GF-D8 (cell line): ENCODE measurements at regions not wholly inside any gene's neighbourhood (a gene's known extent, or its start where the extent isn't known, plus 50 kb on each side); places are given as distances from the start of the nearest gene placed in this dataset.
"Not testable (repeated sequence)": the region's sequence is repeated elsewhere in the genome, so short reads cannot be mapped to it uniquely, and the experiment has no call there.

Experiments
- DNase-seq: peaks from one replicate; lab custom pipeline; 2025; lab: John Stamatoyannopoulos, UW

DNA sequence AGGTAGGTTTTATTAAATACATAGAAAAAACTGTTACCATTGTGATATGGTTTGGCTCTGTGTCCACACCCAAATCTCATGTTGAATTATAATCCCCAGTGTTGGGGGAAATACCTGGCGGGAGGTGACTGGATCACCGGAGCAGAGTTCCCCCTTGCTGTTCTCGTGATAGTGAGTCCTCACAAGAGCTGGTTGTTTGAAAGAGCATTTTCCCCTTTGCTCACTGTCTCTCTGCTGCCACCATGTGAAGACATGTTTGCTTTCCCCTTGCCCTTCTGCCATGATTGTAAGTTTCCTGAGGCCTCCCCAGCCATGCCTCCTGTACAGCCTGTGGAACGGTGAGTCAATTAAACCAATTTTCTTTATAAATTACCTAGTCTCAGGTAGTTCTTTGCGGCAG is 352.7 kb upstream of the SLC39A10 start:
- DNase-seq, result no peak

DNA sequence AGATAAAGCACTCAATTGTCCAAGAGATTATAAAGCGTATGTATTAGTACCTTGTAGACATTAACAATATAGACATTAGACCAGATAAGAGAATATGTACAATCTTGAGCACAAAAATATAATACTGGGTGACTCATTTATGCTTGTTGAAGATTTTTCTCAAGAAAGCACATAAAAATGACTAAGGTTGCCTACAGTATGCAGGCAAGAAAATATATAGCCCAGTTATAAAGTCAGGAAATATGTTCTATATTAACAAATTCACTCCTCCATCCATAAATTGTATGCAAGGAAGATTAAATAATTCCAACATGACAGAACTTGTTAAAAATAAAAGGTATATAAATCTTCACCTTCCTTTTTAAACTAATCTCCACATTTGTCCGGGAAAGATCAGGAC is 356.4 kb upstream of the SLC39A10 start:
- no peak for DNase-seq

DNA sequence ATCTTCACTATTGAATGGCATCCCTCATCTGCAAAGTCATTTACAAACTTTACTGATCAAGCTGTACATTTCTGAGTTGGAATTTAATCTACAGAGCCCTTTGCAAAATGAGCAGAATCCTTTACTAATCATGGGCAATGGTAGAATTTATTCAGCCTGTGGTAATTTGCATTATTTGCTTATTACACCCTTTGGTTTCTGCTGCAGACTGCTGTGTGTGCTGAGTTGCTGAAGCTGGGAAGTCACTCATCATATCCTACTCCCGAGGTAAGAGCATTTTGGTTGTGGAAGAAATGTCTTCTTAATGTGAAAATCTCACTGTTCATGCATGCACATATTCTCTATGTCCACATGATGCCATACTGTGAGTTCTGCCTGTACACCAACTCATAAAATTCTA is 357.4 kb upstream of the SLC39A10 start:
- no peak for DNase-seq

DNA sequence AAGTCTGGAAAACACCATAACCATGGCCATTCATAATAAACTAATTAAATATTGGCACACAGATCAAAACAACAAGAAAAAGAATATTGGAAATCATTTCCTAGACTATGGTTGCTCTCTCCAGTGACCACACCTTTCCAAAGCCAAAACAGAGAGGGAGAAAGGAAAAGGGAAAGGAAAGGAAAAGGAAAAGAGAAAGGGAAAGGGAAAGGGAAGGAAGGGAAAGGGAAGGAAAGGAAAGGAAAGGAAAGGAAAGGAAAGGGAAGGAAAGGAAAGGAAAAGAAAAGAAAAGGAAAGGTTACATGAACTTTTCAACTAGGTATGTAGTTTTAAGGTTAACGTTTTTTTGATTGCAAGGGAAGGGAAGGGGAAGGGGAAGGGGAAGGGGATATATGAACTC is 360.5 kb upstream of the SLC39A10 start:
- DNase-seq, result no peak

DNA sequence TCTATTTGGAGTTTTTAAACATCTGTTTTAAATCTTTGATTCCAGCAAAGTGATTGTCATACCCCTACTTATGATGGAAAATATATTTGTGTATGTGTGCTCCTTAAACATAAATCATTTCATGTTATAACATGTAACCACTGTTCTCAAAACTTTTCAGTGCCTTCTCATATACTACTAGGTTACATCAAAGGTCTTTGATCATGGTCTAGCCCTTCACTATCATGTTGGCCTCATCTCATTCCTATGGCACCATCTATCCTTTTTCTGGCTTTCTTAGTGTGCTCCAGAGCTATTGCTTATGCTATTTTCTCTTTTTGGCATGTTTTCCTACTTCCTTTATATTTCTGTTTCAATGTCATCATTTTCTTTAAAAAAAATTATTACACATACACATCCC is 367.9 kb upstream of the SLC39A10 start:
- DNase-seq, result no peak

DNA sequence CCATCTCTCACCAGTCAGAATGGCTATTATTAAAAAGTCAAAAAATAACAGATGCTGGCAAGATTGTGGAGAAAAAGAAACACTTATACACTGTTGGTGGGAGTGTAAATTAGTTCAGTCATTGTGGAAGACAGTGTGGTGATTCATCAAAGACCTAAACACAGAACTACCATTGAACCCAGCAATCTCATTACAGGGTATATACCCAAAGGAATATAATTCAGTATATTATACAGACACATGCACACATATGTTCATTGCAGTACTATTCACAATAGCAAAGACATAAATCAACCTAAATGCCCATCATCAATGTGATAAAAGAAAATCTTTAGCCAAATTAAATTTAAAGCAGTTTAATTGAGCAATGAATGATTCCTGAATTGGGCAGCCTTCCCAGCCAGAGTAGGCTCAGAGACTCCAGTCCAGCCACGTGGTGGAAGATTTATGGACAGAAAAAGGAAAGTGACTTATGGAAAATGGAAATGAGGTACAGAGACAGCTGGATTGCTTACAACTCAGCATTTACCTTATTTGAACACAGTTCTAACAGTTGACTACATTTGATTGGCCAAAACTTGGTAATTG is 377.1 kb upstream of the SLC39A10 start:
- DNase-seq, result no peak

DNA sequence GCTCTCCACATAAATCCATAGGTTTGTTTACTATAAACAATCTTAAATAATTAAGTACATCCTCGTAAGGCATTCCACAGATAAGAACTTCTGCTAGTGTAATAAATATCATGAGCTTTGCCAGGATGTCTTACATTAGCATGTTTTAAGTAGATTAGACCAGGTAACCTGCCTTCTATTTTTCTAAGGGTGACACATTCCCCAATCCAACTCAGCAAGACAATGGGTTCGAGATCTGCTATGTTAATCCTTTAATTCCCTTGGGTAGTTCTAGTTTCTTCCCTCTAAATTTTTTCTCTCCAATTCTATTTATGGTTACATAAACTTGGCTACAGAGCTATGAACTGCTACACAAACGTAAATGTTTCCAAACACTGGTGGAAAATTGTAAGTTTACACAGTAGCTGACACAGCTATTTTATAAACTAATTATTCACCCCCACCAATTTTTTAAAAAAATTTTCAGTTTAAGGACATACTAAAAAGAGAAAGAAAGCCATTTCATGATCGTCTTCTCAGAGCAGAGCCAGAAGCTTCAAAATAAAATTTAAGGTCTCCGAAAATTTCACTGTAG is 386.5 kb upstream of the SLC39A10 start:
- no peak for DNase-seq

DNA sequence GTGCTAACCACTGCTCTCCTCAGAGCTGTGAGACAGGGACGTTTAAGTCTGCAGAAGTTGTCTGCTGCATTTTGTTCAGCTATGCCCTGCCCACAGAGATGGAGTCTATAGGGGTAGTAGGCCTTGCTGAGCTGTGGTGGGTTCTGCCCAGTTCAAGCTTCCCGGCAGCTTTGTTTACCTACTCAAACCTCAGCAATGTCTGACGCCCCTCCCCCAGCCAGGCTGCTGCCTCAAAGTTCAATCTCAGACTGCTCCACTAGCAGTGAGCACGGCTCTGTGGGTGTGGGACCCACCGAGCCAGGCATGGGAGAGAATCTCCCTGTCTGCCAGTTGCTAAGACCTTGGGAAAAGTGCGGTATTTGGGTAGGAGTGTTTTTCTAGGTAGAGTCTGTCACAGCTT is 387.8 kb upstream of the SLC39A10 start:
- DNase-seq, result no peak

DNA sequence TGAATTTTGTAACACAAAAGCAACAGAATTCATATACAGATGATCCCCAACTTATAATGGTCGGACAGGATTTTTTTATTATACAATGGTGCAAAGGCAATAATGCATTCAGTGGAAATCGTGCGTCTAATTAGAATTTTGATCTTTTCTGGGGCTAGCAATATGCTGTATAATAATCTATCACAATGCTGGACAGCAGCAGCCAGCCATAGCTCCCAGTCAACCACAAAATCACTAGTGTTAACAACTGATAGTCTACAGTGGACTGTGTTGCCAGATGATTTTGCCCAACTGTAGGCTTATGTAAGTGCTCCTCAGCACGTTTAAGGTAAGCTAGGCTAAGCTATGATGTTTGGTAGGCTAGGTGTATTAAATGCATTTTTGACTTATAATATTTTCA is 399.0 kb upstream of the SLC39A10 start:
- no peak for DNase-seq

DNA sequence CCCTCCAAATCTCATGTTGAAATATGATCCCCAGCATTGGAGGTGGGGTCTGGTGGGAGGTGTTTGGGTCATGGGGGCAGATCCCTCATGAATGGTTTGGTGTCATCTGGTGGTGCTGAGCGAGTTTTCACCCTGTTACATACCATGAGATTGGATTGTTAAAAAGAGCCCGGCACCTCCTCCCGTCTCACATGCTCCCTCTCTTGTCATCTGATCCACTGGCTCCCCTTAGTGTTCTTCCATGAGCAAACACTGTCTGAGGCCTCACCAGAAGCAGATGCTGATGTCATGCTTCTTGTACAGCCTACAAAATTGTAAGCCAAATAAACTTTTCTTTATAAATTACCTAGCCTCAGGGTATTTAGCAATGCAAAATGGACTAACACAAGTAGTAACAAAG is 405.0 kb upstream of the SLC39A10 start:
- no peak for DNase-seq

DNA sequence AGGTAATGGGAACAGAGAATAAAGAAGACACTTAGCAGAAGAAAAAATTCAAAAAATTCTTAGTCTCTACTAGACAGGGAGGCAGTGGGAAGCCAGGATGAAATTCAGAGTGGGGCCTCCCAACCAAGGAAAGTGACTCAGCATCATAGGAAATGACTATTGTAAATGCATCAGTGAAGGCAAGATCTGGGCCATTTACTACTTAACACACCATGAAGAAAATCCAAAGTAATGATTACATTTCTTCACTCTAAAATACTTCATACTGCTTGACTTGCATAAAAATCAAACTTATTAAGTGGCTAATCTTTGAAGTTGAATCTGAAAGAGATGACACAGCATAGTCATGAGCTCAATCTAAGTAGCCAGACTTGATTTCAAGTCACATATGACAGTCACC is 405.8 kb upstream of the SLC39A10 start:
- no peak for DNase-seq

DNA sequence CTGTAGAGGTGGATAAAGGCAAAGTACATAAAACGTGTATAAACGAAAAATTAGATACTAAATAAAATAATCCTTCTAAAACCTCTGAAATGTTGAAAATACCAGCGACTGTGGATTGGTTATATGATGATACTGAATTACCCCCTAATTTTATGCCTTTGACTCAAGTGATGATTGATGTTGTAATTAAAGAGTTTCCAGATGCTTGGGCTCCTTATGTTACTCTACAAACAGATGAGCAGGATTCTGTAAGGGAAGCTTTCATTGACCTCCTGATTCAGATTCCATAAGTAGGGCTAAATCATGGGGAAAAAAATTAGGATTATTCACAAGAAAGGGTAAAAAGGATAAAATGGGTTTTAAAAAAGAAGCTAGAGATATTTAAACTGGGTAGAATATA is 418.2 kb upstream of the SLC39A10 start:
- DNase-seq, result no peak

DNA sequence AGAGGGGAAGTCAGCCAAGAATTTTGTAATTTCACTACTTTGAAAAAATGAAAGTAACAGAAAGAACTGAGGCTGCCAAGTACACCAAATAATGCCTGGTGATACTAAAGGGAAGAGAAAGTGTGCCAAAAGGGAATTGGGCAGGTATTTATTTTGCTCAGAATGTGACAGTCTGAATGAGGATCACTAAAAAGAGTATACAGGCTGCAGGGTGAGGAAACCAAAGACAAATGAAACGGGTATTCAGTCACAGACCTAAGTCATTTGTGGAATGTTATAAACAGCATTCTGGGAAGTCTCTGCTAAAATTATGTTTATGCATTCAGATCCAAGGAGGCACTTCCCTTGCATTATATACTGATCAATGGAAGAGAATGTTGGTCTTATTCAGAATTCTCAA is 418.6 kb upstream of the SLC39A10 start:
- DNase-seq, result no peak

DNA sequence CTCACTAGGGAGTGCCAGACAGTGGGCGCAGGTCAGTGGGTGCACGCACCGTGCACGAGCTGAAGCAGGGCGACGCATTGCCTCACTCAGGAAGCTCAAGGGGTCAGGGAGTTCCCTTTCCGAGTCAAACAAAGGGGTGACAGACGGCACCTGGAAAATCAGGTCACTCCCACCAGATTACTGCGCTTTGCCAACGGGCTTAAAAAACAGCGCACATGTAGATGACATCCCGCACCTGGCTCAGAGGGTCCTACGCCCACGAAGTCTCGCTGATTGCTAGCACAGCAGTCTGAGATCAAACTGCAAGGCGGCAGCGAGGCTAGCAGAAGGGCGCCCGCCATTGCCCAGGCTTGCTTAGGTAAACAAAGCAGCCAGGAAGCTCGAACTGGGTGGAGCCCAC is 428.5 kb upstream of the SLC39A10 start:
- not testable (repeated sequence) for DNase-seq

DNA sequence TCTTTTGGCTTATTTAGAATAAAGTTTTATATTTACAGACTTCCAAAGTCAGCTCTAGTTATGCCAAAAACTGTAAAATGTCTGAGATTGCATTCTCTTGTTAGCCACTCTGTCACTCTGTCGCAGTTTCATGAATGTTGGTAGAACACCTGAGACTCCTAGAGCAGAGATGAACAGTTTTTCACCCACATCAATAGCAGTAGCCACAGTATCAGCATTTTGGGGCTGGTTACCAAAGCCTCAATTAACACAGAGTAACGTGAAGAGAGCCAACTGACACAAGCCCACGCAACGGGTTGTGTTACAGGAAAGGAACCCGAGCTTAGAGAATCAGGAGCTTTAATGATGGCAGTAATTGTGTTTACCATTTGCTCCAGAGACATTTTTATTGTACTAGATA is 443.0 kb upstream of the SLC39A10 start:
- DNase-seq, result no peak

DNA sequence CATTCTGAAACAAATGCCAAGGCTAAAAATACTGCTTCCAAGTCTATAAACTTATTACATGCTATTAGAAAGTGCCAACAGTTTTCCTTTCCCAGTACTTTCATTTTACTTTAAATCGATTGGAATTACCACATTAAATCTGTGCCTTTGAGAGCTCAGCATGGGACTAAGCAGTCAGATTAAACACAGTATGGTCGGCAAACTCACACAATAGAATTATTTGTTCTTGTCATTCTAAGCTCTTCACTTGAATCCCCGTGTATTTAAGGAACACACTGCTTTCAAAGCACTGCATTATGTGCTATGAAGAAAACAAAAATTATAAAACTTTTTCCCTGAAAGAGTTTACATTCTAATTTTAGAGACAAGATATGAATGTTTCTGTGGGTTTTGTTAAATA is 444.4 kb upstream of the SLC39A10 start:
- DNase-seq, result no peak

DNA sequence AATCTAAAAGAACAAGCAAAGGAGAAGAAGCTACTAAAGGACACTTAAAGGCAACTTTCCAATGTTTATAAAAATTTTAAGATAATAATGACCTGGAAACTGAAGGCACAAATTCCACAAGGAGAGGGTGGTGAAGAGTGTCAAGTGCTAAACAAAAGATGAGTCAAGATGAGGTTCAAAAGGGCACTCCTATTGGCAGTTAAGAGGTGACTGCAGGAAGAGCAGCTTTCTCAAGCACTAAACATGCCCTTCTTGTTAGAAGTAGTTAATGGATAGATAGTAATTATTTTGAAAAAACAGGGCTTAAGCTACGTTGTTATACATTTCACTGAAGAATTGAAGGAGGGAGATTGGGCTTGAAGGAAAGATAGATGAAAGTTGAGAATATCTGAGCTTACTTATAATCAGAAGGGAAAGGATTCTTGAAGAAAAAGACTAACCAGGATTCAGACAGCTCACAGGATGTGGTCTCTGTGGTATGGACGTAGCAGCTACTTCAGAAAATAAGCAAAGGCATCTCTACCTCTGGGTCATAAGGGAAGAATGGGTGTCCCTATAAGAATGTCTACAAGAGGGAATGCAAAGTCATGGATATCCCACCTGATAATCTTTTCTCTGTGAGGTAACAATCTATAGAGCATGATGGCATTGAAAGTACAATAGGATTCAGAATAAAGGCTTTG is 454.7 kb upstream of the SLC39A10 start:
- DNase-seq, result no peak

DNA sequence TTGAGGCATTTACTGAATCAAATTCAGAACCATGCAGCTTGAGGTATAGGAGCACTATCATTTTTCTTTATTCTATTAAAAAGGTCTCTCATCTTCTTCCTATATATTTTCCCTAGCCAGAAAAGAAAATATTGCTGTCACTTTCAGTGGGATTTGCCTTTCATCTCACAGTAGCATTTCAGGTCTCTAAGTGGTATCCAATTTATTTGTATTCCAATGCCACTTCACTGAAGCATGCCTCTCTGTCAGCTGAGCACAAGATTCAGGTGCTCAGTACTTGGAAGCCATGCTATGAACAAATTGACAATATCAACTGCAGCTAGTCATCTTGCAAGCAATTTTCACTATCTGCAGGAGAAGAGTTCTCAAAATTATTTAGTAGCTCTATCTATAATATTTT is 457.2 kb upstream of the SLC39A10 start:
- no peak for DNase-seq

DNA sequence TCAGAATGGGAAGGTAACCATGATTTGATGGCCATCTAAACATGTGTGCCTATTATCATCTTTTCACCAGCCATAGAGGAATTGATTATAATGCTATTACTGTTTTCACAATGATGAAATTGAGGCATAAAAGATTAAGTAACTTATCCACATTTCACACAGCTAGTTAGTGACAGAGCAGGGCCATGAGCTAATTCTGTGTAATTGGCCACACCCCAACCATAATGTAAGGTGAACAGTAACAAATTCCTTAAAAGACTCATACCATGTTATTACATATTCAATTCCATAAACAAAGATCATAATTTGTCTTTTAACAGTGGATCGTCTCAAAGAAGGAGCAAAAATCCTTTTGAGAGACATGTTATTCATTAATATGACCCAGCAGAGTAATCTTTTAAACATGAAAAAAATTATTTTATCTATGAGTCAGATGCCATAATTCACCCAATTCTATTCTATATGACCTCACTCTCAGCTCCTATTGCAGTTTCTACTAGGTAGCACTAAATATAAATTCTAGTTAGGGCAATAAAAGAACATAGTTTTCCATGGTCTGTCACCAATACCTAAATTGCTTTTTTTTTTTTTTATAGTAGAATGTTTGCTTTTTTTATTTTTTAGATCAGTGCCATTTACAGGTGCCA is 475.8 kb upstream of the SLC39A10 start:
- DNase-seq, result no peak

DNA sequence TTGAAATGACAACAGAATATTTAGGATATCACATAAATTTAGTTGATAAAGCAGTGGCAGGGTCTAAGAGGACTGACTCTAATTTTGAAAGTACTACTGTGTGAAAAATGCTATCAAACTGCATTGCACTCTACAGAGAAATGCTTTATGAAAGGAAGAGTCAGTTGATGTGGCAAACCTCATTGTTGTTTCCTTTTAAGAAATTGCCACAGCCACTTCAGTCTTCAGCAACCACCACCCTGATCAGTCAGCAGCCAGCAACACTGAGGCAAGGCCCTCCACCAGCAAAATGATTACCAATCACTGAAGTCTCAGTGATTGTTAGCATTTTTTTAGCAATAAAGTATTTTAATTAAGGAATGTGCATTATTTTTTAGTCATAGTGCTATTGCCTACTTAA is 488.7 kb upstream of the SLC39A10 start:
- no peak for DNase-seq

DNA sequence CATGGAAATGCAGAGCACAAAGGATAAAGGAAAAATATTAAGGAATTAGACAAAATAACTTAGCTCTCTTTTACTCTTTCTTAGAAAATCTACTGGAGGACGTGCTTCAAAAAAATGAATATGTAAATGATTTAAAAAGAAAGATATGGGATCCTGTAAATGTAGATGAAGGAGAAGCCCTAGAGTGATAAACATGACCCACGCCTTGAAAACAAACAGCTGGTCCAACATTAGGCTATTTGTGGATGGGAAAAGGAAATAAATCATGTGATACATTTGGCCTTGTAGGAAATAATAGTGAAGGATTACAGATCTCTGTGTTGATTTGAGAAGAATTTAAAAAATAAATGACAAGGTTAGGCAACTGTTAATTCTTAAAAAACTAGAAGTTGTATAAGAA is 492.1 kb upstream of the SLC39A10 start:
- DNase-seq, result no peak

DNA sequence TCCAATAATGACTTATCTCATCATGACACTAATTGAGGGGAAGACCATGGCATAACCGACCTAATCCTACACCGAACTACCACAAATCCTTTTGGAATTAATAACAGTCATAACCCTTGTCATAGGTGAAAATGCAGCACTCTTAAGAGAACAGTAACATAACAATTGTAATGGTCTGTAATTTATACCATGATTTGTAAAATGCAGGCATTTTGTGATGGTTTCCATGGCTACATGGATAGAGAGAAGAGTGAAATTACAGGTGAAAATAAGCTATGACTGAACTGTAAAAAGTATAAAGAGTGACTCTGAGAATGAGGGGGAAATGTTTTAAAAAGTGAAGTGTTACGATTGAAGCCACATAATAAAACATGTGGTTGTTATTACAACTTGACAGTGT is 494.1 kb upstream of the SLC39A10 start:
- DNase-seq, result no peak

DNA sequence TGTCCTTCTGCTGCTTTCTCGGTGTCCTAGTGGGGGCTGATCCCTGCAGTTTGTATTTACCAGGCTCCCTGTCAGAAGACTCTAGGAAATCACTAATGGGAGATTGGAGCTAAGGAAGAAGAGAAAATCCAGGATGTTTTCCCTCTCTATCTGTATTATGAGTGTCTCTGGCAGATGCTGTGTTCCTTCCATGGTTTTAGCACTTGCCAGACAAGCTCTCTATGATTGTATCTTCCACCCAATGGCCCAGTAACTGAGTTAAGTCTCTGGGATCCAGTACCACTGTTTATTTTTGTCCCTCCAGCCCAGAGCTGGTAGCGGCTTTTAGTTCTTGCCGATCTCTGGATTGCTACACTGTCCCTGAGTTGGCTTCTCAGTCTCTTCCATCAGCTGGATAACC is 494.8 kb upstream of the SLC39A10 start:
- DNase-seq, result no peak

DNA sequence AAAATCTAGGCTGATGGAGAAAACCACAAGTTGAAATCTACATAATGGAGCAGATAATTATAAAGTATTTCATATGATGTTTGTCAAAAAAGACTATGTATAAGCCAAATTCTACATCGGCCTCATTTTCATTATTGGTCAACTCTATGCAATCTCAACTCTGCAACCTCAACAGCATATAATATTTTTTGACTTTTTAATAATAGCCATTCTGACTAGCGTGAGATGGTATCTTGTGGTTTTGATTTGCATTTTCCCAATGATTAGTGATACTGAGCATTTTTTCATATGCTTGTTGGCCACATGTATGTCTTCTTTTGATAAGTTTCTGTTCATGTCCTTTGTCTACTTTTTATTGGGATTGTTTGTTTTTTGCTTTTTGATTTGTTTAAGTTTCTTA is 496.1 kb upstream of the SLC39A10 start:
- no peak for DNase-seq
